Hepatic stellate cell (primary cell): ENCODE measurements at regions not wholly inside any gene's neighbourhood (a gene's known extent, or its start where the extent isn't known, plus 50 kb on each side); places are given as distances from the start of the nearest gene placed in this dataset.
"Not testable (repeated sequence)": the region's sequence is repeated elsewhere in the genome, so short reads cannot be mapped to it uniquely, and the experiment has no call there.

Experiments used
- DNase-seq: peaks from one replicate; pipeline ENCODE4 v3.0.0; 2011; ENCODE audit warnings: low spot score

- no peak for DNase-seq
Measured at GRCh38 chr7:94706996-94707740, 51.2 kb upstream of the SGCE start.

DNA sequence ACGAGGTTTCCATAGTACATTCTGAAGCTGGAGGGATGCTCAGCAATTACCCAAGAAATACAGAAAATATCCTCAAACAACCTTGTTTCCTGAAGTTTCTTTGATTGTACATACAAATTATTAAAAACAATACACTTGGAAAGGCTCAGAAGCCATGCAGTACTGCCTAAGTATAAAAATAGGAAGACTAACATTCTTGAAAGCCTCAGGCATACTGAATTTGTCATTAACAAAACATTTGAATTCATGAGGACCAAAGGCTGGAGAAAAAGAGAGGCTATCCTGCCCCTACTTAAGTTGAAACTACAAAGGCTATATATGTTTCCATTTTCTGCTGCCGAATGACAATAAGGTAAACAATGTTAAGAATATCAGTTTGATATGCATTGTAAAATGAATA, 54.3 kb upstream of the SGCE start:
- DNase-seq, result peak; percentile 27

GRCh38 chr7:94722360-94722759, 66.4 kb upstream of the SGCE start:
- not testable (repeated sequence) for DNase-seq

- DNase-seq, result not testable (repeated sequence)
Measured at GRCh38 chr7:94728893-94729292, 73.0 kb upstream of the SGCE start.

GRCh38 chr7:94738071-94738470, 82.1 kb upstream of the SGCE start:
- DNase-seq, result no peak

DNA sequence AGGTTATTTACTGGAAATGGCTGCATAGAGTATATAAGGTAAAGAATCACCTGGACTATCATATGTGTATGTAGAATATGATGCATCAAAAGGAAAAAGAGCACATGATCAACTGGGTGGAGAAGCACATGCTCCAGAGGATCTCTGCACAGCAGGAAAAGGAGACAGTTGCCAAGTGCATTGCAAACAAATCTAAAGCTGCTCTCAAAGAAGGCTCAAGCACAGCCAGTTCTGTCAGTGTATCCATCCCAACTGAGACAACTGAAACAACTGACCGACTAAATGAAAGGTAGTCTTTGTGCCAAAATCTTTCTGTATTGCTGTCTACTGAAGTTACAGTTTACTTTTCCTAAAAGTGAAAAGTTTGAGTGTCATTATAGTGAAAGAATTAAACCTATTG, 83.2 kb upstream of the SGCE start:
- DNase-seq, result no peak

GRCh38 chr7:94740509-94740908, 84.6 kb upstream of the SGCE start:
- DNase-seq, result no peak

GRCh38 chr7:94741179-94741578, 85.2 kb upstream of the SGCE start:
- DNase-seq, result no peak

- DNase-seq, result no peak
Measured at GRCh38 chr7:94748376-94748775, 92.4 kb upstream of the SGCE start.

DNA sequence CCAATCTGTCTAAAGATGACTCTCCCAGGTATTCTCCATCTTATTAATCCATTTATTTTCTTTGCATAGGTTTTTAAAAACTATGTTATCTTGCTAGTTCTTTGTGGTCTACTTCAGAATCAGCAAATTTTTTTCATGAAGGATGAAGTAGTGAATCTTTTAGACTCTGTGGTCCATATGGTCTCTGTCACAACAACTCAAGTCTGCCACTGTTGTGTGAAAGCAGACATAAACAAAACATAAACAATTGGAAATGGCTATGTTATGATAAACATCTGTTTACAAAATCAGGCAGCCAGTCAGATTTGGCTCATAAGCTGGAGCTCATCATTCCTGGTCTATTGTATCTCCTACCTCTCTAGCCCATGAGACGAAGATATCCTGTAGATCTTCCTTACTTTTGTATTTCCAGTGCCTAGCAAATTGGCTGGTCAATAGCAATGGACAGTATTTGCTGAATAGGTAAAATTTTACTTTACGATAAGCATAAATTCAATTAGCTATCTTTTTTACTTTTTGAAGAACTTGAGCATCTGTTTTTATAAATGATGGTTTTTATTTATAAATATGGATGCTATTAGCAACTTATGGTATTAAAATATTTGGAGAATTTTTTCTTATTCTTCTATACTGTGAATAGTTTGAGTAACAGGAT, 104.6 kb upstream of the SGCE start:
- DNase-seq, result no peak

GRCh38 chr7:94761451-94761850, 105.5 kb upstream of the SGCE start:
- DNase-seq, result no peak

DNA sequence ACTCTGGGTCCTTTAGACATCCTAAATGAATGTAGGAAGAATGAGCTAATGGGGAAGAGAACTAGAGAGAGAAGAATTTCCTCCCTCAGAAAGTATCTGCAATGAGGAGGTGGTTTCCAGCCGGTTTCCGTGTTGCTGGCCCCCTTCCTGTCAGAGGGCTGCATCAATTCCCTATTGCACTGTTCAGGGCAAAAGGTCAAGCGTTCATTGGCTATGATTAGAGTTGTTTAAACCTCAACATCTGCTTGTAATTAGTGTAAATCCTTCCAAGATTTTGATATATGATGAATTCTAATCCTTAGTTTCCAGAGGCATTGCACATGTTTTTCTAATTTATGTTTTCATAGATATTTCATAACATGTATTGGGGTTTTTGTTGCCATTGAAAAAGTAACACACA, 107.3 kb upstream of the SGCE start:
- DNase-seq, result no peak

DNA sequence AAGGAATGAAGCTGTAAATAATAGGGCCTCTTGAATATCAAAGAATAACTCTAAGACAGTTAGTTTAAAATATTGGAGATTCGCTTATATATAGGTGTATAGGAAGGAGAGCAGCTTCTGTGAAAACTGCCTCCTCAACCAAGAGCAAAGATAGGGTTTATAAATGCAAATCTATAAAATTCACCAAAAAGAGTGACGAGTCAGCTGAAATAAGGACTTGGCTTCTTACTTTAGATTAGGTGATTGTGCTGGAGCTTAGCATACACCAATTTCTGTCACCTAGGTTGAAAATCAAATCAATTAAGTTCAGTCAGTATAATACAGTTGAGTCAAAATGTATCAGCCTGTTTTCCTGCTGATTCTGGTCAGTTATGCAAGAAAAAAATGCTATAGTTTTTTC, 113.8 kb upstream of the SGCE start:
- DNase-seq, result no peak

GRCh38 chr7:94778711-94779459, 123.0 kb upstream of the SGCE start:
- no peak for DNase-seq

GRCh38 chr7:94779861-94780260, 123.9 kb upstream of the SGCE start:
- DNase-seq, result no peak

DNA sequence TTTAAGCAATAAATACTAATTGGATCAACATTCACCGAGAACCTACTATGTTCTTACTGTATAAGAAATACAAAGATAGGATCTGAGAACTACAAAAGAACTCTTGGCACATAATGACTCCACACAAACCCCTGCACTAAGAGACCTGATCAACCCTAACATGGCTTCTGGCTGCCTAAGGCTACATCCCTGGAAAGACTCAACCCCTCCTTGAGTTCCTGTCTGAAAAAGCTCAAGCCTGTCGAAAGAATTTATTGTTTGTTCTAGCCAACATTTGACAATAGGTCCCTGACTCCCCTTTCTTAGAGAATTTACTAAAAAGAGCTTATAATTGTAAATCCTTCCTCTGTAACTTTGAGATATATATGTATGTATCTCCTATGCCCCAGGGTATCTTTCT, 125.3 kb upstream of the SGCE start:
- DNase-seq, result no peak

DNA sequence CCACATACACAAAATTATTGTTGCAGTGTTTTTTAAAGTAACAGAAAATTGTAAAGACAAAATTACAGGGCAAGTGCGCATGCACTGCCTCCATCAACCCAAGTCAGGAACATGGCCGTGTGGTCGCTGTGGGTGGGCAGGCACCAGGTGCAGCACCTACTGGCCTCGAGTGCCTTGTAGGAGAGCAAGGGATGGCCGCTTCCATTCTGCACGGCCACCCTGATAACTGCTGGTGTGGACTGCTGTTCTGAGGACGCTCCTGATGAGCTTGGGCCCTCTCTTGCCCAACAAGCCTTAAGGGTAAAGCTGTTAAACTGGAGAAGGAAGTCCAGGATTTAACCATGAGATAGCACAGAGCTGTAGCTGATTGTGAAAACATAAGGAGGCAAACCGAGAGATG, 124.6 kb upstream of the PPP1R9A start:
- DNase-seq, result no peak

- no peak for DNase-seq
Measured at GRCh38 chr7:94787285-94787684, 120.1 kb upstream of the PPP1R9A start.

- not testable (repeated sequence) for DNase-seq
Measured at GRCh38 chr7:94788378-94788777, 119.0 kb upstream of the PPP1R9A start.

- DNase-seq, result no peak
Measured at GRCh38 chr7:94792241-94792640, 115.2 kb upstream of the PPP1R9A start.

GRCh38 chr7:94797404-94797803, 110.0 kb upstream of the PPP1R9A start:
- DNase-seq, result not testable (repeated sequence)

GRCh38 chr7:94803821-94804220, 103.6 kb upstream of the PPP1R9A start:
- DNase-seq, result no peak

- DNase-seq, result not testable (repeated sequence)
Measured at GRCh38 chr7:94808673-94809072, 98.7 kb upstream of the PPP1R9A start.
